ENCODE measurements at regions not wholly inside any gene's neighbourhood (a gene's known extent, or its start where the extent isn't known, plus 50 kb on each side); places are given as distances from the start of the nearest gene placed in this dataset.

GRCh38 chr15:47944637-47945288, 176.0 kb upstream of the SLC24A5 start:
- TF ChIP-seq, protein P1, sequence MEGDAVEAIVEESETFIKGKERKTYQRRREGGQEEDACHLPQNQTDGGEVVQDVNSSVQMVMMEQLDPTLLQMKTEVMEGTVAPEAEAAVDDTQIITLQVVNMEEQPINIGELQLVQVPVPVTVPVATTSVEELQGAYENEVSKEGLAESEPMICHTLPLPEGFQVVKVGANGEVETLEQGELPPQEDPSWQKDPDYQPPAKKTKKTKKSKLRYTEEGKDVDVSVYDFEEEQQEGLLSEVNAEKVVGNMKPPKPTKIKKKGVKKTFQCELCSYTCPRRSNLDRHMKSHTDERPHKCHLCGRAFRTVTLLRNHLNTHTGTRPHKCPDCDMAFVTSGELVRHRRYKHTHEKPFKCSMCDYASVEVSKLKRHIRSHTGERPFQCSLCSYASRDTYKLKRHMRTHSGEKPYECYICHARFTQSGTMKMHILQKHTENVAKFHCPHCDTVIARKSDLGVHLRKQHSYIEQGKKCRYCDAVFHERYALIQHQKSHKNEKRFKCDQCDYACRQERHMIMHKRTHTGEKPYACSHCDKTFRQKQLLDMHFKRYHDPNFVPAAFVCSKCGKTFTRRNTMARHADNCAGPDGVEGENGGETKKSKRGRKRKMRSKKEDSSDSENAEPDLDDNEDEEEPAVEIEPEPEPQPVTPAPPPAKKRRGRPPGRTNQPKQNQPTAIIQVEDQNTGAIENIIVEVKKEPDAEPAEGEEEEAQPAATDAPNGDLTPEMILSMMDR (conservative IDR thresholded peaks at IDR 0.05; ENCODE audit: low read length): no peak; the same call in 1 of the 2 replicates
- no peak for TF ChIP-seq EZH2phosphoT487 (IDR thresholded peaks at IDR 0.05; ENCODE audit: borderline replicate concordance, low read depth, low read length)

Measured in OCI-LY7 (cell line).